ENCODE measurements at regions not wholly inside any gene's neighbourhood (a gene's known extent, or its start where the extent isn't known, plus 50 kb on each side); places are given as distances from the start of the nearest gene placed in this dataset.

- ATAC-seq (no peak), DNase-seq (ENCODE audit: low spot score) (no peak)
- H3K4me3 Mint-ChIP-seq: no peak overlapping the region
- H3K36me3 Mint-ChIP-seq (ENCODE audit: low read depth): no peaks in the 10 kb centered on the region
- no peak overlapping the region for H3K27ac ChIP-seq (ENCODE audit: low read depth)
- TF ChIP-seq CREB1 (CRISPR knock-in tag; IDR thresholded peaks at IDR 0.05; ENCODE audit: low read depth): no peak
- TF ChIP-seq EZH2phosphoT487 (IDR thresholded peaks at IDR 0.05; ENCODE audit: unreplicated experiment): no peak
- TF ChIP-seq STAT1 (IDR thresholded peaks at IDR 0.05; ENCODE audit: unreplicated experiment): no peak
- TF ChIP-seq EZH2 (IDR thresholded peaks at IDR 0.05; ENCODE audit: low read depth, unreplicated experiment): no peak
- no peak for TF ChIP-seq CTCF (conservative IDR thresholded peaks at IDR 0.05; ENCODE audit: low read depth in 2 of 2)
- no peak for TF ChIP-seq ZNF331 (CRISPR knock-in tag; IDR thresholded peaks at IDR 0.05; ENCODE audit: low read depth)
- no peak for TF ChIP-seq ZNF114 (CRISPR knock-in tag; IDR thresholded peaks at IDR 0.05)
- no peak for TF ChIP-seq REST (IDR thresholded peaks at IDR 0.05; ENCODE audit: unreplicated experiment)
- TF ChIP-seq POLR2AphosphoS5 (IDR thresholded peaks at IDR 0.05; ENCODE audit: low read depth): no peak
- TF ChIP-seq NANOG (IDR thresholded peaks at IDR 0.05; ENCODE audit: borderline replicate concordance): no peak
- no peak for TF ChIP-seq ETS1 (IDR thresholded peaks at IDR 0.05)
- no peak for TF ChIP-seq JUNB (IDR thresholded peaks at IDR 0.05; ENCODE audit: unreplicated experiment)
- no peak for TF ChIP-seq ZNF462 (CRISPR knock-in tag; IDR thresholded peaks at IDR 0.05)
- no peaks in the 10 kb centered on the region for H3K36me3 ChIP-seq (ENCODE audit: insufficient read depth)
- no peak overlapping the region for H3K4me3 ChIP-seq
- no peaks in the 10 kb centered on the region for H3F3A ChIP-seq (replicated peaks; ENCODE audit: low read depth)
- no peaks in the 10 kb centered on the region for H3K9me3 Mint-ChIP-seq
- no peak overlapping the region for H3K27ac Mint-ChIP-seq
- peaks cover 3% of the 10 kb centered on the region for H3K9me2 ChIP-seq (ENCODE audit: insufficient read depth)
- H2AFZ ChIP-seq: no peak overlapping the region
- peaks cover 2% of the 10 kb centered on the region for H3K27me3 Mint-ChIP-seq (ENCODE audit: insufficient read depth, low read depth, poor library complexity)
- no peaks in the 10 kb centered on the region for H3K79me2 ChIP-seq (replicated peaks; ENCODE audit: insufficient read depth)
- H3K4me1 ChIP-seq (ENCODE audit: insufficient read depth): no peaks in the 10 kb centered on the region
- no peaks in the 10 kb centered on the region for H3K27me3 ChIP-seq (ENCODE audit: insufficient read depth)
- no peaks in the 10 kb centered on the region for H4K20me1 ChIP-seq (replicated peaks; ENCODE audit: insufficient read depth)
- H3K4me2 ChIP-seq: no peak overlapping the region
- H3K4me1 Mint-ChIP-seq: peaks cover 2% of the 10 kb centered on the region; the same call in 1 of the 3 replicates
These were observed 81.9 kb upstream of the TOPAZ1 start for GRCh38 chr3:44159696-44160300.
